ENCODE measurements at regions not wholly inside any gene's neighbourhood (a gene's known extent, or its start where the extent isn't known, plus 50 kb on each side); places are given as distances from the start of the nearest gene placed in this dataset.

GRCh38 chr5:101686536-101687157, 609.4 kb downstream of the SLCO4C1 start:
- no peak for TF ChIP-seq POLR2AphosphoS5 (IDR thresholded peaks at IDR 0.05)
- no peak for TF ChIP-seq CTCF (IDR thresholded peaks at IDR 0.05)
- no peak for TF ChIP-seq POLR2A (IDR thresholded peaks at IDR 0.05)
- no peak for TF ChIP-seq EP300 (IDR thresholded peaks at IDR 0.05)
